ENCODE measurements at regions not wholly inside any gene's neighbourhood (a gene's known extent, or its start where the extent isn't known, plus 50 kb on each side); places are given as distances from the start of the nearest gene placed in this dataset.
"Not testable (repeated sequence)": the region's sequence is repeated elsewhere in the genome, so short reads cannot be mapped to it uniquely, and the experiment has no call there.

DNA sequence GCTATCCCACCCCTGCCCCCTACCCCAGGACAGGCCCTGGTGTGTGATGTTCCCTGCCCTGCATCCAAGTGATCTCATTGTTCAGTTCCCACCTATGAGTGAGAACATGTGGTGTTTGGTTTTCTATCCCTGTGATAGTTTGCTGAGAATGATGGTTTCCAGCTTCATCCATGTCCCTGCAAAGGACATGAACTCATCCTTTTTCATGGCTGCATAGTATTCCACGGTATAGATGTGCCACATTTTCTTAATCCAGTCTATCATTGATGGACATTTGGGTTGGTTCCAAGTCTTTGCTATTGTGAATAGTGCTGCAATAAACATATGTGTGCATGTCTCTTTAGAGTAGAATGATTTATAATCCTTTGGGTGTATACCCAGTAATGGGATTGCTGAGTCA is 326.9 kb upstream of the SPAG17 start:
- TF ChIP-seq POU2F2, POLR2AphosphoS5, TAF1 (IDR thresholded peaks at IDR 0.05; ENCODE audit: low read depth, low read length): not testable (repeated sequence)

All from GM12891 (cell line).